ENCODE measurements at regions not wholly inside any gene's neighbourhood (a gene's known extent, or its start where the extent isn't known, plus 50 kb on each side); places are given as distances from the start of the nearest gene placed in this dataset.

DNA sequence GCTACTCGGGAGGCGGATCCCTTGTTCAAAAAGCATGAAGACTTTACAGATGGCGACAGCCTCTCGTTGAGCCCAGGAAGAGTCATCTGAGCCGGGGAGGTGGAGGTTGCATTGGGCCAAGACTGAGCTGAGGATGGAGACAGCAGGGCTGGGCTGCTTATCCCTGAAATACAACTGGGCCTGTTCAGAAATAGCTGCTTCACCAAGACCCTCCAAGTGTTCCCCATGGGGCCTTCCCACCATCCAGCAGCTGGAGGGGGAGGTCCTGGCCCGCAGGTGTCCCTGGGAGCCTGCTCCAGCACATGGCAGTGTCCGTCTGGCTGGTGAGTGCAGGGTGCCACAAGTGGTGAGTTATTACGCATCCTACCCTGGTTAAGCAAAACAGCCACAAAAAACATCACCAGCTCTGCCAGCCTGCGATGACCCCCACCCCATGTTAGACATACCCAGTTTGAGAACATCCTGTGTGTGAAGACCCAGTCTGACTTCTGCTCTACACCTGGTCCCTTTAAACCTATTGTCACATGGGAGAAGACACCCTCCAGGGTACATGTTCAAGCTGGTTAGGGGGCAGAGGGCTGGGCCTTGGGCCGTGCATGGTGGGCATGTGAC lies 93.1 kb upstream of the TMPRSS2 start:
- Mint-ChIP-seq H3K27ac (no peak overlapping the region), H3K27me3 (peaks cover 2% of the 10 kb centered on the region), H3K4me3 (no peak overlapping the region), H3K36me3 (ENCODE audit: low read depth) (no peaks in the 10 kb centered on the region), H3K9me3 (no peaks in the 10 kb centered on the region), H3K4me1 (no peaks in the 10 kb centered on the region)
- POLR2A ChIA-PET = no interaction called here
- no peak for DNase-seq
- CTCF ChIA-PET = interaction anchor here (0.7 kb wide), 1 partner anchor 15 kb away, joined by 3 read pairs; no protein-coding TSS in a partner anchor

DNA sequence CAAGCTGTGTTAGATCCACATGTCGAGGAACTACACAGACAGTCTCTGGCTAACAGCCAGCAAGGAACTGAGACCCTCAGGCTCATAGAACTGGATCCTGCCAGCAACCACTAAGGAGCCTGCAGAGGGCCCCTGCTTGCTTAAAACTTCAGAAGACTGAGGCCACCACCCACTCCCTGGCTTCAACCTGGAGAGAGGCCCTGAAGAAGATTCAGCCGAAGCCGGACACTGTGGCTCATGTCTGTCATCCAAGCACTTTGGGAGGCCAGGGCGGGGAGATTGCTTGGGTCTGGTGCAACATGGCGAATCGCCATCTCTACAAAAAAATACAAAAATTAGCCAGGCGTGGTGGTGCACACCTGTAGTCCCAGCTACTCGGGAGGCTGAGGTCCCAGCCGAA lies 92.6 kb upstream of the TMPRSS2 start:
- H3K4me3 Mint-ChIP-seq = no peak overlapping the region
- no peaks in the 10 kb centered on the region for H3K36me3 Mint-ChIP-seq (ENCODE audit: low read depth)
- no peak overlapping the region for H3K27ac Mint-ChIP-seq
- H3K27me3 Mint-ChIP-seq = peaks cover 2% of the 10 kb centered on the region
- CTCF ChIA-PET = interaction anchor here (0.7 kb wide), 1 partner anchor 15 kb away, joined by 3 read pairs; no protein-coding TSS in a partner anchor
- no peaks in the 10 kb centered on the region for H3K4me1 Mint-ChIP-seq
- POLR2A ChIA-PET = no interaction called here
- no peak for DNase-seq
- H3K9me3 Mint-ChIP-seq = no peaks in the 10 kb centered on the region

DNA sequence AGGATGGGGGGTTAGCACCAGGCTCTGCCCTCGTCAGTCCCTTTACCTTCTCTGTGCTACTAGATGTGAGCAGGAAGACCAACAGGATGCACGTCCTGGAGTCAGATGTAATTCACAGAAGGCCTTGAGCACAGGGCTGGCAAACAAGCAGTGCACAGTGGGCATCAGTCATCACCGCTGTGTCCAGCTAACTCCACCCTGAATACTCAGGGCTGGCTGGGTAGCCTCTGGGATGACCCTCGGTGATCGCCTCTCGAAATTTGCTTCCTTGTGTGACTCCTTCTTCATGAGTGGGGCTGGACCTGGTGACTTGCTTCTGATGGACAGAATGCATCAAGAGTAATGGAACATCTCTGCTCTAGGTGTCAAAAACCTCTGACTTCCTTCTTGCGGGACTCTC lies 92.2 kb upstream of the TMPRSS2 start:
- no peak overlapping the region for H3K4me3 Mint-ChIP-seq
- no peak for DNase-seq
- H3K27ac Mint-ChIP-seq = no peak overlapping the region
- ChIA-PET POLR2A (no interaction called here), CTCF (interaction anchor here (0.7 kb wide), 1 partner anchor 16 kb away, joined by 3 read pairs; no protein-coding TSS in a partner anchor)
- peaks cover 2% of the 10 kb centered on the region for H3K27me3 Mint-ChIP-seq
- H3K4me1 Mint-ChIP-seq = no peaks in the 10 kb centered on the region
- H3K36me3 Mint-ChIP-seq (ENCODE audit: low read depth) = no peaks in the 10 kb centered on the region
- H3K9me3 Mint-ChIP-seq = no peaks in the 10 kb centered on the region

DNA sequence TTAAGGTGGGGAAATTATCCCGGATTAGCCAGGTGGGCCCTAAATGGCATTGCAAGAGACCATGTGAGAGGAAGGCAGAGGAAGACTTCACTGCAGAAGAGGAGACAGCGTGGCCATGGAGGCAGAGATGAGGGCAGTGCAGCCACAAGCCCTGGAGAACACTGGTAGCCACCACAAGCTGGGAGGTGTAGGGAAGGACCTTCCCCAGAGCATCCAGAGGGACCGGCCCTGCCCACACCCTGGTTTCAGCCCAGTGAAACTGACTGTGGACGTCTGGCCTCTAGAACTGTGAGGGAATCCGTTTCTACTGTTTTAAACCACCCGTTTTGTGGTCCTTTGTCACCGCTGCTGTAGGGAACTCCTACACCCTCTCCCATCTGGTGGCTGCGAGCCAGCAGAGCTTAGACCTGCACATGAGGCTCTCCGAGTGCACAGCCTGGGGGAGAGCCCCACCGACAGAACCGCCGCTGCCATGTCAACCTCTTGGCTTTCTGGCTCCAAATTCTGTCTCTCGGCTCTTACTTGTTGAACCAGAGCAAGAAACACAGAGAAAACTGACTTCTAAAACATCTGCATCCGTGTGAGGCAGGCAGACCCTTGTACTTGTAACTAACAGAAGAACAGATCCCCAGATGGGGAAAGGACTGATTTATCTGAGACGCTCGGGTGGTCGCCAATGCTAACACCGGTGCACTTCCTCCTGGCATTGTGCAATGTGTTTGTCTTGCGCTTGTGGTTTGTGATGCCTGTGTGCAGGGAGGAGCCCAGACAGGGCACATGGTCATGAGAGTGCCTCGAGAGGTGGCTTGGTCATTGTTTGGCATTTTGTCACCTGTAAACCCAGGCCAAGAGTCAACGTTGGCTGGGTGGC lies 90.8 kb upstream of the TMPRSS2 start:
- H3K9me3 Mint-ChIP-seq = no peaks in the 10 kb centered on the region
- no peak overlapping the region for H3K27ac Mint-ChIP-seq
- DNase-seq = no peak
- POLR2A ChIA-PET = no interaction called here
- H3K4me3 Mint-ChIP-seq = no peak overlapping the region
- peaks cover 2% of the 10 kb centered on the region for H3K27me3 Mint-ChIP-seq
- H3K36me3 Mint-ChIP-seq (ENCODE audit: low read depth) = no peaks in the 10 kb centered on the region
- H3K4me1 Mint-ChIP-seq = no peaks in the 10 kb centered on the region
- CTCF ChIA-PET = no interaction called here

DNA sequence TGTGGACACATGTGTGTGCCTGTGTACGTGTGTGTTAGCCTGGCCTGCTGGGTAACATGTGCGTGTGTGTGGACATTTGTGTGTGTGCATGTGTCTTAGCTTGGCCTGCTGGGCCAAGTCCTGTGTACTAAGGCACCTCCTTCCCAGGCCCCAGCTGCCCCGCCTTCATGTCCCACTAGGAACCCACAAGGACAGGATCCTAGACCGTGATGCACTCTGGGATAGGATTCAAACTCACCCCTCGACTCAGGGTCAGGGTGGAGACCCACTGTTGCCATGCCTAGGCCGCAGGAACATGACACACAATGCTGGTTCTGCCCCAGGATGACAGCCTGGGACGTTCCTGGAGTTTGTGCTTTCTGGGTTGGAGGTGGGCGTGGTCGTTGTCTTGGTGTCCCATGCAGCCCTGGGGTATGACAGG lies 89.9 kb upstream of the TMPRSS2 start:
- Mint-ChIP-seq H3K4me3 (no peak overlapping the region), H3K27me3 (peaks cover 2% of the 10 kb centered on the region)

DNA sequence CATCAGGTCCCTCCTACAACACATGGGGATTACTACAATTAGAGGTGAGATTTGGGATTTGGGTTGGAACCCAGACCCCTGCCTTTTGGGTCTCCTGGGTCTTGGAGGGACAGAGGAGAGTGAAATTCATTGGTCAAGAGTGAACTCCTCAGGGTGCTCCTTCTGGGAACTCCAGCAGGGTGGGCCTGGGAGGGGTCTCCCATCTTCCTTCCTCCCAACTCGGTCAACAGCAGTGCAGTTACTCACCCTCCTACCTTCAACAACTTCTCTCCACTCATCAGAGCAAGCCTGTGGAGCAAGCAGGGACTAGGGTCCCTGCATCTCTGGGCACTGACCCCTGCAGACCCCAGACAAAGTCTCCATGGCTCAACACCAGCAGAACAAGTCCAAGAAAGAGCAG lies 89.3 kb upstream of the TMPRSS2 start:
- no peak for DNase-seq
- H3K4me3 Mint-ChIP-seq = no peak overlapping the region
- H3K36me3 Mint-ChIP-seq (ENCODE audit: low read depth) = no peaks in the 10 kb centered on the region
- H3K4me1 Mint-ChIP-seq = no peaks in the 10 kb centered on the region
- H3K27me3 Mint-ChIP-seq = peaks cover 2% of the 10 kb centered on the region
- no peaks in the 10 kb centered on the region for H3K9me3 Mint-ChIP-seq
- POLR2A ChIA-PET = no interaction called here
- no peak overlapping the region for H3K27ac Mint-ChIP-seq
- CTCF ChIA-PET = no interaction called here

More for the DNA sequence above, 89.9 kb upstream of the TMPRSS2 start:
- POLR2A ChIA-PET = no interaction called here
- no peaks in the 10 kb centered on the region for H3K36me3 Mint-ChIP-seq (ENCODE audit: low read depth)
- H3K9me3 Mint-ChIP-seq = no peaks in the 10 kb centered on the region
- CTCF ChIA-PET = no interaction called here
- H3K27ac Mint-ChIP-seq = no peak overlapping the region
- no peaks in the 10 kb centered on the region for H3K4me1 Mint-ChIP-seq
- no peak for DNase-seq

DNA sequence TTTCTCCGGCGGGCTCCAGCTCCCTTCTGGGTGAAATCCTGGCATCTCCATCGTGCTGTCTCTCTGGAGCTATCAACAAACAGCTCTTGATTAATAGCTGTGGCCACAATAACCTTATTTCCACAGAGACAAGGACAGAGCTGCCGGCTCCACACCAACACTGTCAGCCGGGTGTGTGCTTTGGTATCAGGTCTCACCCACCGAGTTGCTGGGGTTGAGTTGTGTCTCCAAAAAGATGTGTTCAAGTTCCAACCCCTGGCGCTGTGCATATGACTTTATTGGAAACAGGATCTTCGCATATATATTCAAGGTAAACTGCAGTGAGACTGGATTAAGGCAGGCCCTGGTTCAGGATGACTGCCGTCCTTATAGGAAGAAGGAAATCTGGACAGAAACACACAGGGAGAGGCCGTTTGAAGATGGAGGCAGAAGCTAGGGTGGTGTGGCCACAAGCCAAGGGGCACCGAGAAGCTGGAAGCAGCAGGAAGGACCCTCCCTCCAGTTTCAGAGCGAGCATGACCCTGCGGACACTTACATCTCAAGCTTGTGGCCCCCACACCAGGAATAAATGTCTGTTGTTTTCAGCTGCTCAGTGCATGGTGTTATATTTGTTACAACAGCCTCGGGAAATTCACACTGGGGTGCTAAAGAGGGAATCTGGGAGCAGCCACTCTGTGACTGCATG lies 88.4 kb upstream of the TMPRSS2 start:
- no peak for DNase-seq
- H3K27ac Mint-ChIP-seq = no peak overlapping the region
- H3K4me3 Mint-ChIP-seq = no peak overlapping the region
- POLR2A ChIA-PET = no interaction called here
- peaks cover 2% of the 10 kb centered on the region for H3K27me3 Mint-ChIP-seq
- no peaks in the 10 kb centered on the region for H3K36me3 Mint-ChIP-seq (ENCODE audit: low read depth)
- no peaks in the 10 kb centered on the region for H3K9me3 Mint-ChIP-seq
- no peaks in the 10 kb centered on the region for H3K4me1 Mint-ChIP-seq
- CTCF ChIA-PET = no interaction called here

DNA sequence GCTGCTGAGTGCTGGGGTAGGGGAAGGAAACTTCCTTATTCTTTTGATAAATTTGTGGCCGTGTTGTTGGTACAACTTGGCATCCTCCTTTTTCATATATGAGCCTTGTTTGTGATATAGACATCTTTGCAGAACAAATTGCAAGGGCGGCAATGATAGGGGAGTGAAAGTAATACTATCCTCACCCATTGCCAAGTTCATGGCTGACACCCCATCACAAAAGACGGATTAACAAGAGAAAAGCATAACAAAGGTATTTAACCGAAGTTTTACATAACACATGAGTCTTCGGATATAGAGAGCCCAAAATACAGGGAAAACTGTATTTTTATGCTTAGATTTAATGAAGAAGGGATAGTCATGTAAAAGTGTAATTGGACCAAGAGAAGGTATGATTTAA lies 86.3 kb upstream of the TMPRSS2 start:
- Mint-ChIP-seq H3K36me3 (ENCODE audit: low read depth) (no peaks in the 10 kb centered on the region), H3K27ac (no peak overlapping the region), H3K27me3 (peaks cover 2% of the 10 kb centered on the region), H3K9me3 (no peaks in the 10 kb centered on the region), H3K4me3 (no peak overlapping the region), H3K4me1 (no peaks in the 10 kb centered on the region)
- no peak for DNase-seq
- ChIA-PET POLR2A (no interaction called here), CTCF (no interaction called here)

DNA sequence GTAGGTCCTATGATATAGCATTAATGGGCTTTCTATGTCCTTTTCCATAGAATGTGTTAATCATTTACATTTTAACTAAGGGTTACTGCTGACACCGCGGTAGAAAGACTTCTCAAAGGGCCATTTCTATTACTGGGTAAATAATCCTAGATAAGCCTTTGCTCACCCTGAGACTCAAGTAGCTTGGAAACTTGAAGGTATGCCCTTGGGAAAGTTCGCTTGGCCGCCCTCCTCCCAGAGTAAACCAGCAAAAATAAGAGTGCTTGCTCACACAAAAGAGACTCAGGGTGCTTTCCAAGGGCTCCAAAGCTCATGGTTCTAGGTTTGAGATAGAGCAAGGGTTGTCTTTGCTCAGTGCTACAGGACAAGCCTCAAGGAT lies 85.8 kb upstream of the TMPRSS2 start:
- no peak for DNase-seq
- Mint-ChIP-seq H3K27me3 (no peaks in the 10 kb centered on the region), H3K27ac (no peak overlapping the region), H3K4me3 (no peak overlapping the region), H3K36me3 (ENCODE audit: low read depth) (no peaks in the 10 kb centered on the region), H3K9me3 (no peaks in the 10 kb centered on the region), H3K4me1 (no peaks in the 10 kb centered on the region)
- CTCF ChIA-PET = no interaction called here
- POLR2A ChIA-PET = no interaction called here

DNA sequence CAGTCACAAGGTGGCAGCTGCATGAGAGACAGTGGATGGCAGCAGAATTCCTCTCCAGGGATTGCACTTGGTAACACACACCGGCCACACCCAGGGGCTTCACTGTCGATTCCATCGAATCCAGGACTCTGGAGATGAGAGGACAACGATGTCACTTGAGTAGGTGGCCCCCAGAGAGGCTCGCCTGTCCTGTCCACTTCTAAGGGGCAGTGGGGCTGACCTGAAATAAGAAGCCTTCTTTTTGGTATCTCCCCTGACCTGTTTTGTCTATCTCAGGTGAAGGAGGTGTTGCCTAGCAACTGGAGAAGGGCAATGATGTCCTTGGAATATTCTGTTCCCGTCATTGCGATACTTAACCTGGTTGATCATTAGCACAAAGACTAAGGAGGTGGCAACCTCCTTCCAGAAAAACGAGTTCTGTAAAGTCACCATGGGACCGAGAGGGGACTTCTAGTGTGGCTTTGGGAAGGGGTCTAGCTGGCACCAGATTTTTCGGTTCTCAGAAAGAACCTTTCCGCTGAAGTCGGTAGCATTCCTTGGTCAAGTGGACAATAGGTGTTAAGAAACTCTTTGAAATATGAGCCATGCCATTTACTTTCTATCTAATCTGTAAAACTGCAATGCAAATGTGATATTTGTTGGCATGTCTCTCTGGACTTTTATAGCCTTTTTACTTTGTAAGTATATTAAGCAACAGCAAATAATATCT lies 85.2 kb upstream of the TMPRSS2 start:
- no peak overlapping the region for H3K27ac Mint-ChIP-seq
- no peaks in the 10 kb centered on the region for H3K4me1 Mint-ChIP-seq
- H3K4me3 Mint-ChIP-seq = no peak overlapping the region
- no peaks in the 10 kb centered on the region for H3K27me3 Mint-ChIP-seq
- no peaks in the 10 kb centered on the region for H3K36me3 Mint-ChIP-seq (ENCODE audit: low read depth)
- no peaks in the 10 kb centered on the region for H3K9me3 Mint-ChIP-seq
- ChIA-PET POLR2A (no interaction called here), CTCF (no interaction called here)
- no peak for DNase-seq

DNA sequence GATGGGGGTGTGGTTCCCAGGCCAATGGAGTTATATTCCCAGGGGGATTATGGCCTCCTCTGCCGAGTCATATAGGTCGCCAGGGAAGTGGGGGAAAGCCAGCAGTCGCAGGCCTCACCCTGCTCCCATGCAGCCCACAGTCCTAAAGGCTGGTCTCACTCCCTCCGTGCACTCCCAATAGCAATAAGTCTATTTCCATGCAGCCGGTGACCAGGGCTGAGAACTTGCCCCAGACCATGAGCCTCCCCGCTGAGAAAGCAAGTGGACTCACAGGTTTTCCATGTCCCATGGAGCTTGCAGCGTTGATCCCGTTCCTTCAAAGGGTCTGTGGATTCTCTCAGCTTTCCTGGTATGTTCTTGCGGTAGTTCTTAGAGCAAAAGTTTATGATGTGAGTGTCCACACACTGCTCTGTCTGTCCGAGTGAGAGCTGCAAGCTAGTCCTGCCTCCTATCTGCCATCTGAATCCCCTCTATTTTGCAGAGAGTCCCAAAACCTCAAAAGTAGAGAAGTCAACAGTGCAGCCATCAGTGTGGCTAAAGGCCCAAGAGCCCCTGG lies 81.7 kb upstream of the TMPRSS2 start:
- no peaks in the 10 kb centered on the region for H3K4me1 Mint-ChIP-seq
- no peaks in the 10 kb centered on the region for H3K9me3 Mint-ChIP-seq
- H3K27me3 Mint-ChIP-seq = no peaks in the 10 kb centered on the region
- no peak for DNase-seq
- H3K4me3 Mint-ChIP-seq = no peak overlapping the region
- ChIA-PET CTCF (no interaction called here), POLR2A (no interaction called here)
- no peaks in the 10 kb centered on the region for H3K36me3 Mint-ChIP-seq (ENCODE audit: low read depth)
- no peak overlapping the region for H3K27ac Mint-ChIP-seq

DNA sequence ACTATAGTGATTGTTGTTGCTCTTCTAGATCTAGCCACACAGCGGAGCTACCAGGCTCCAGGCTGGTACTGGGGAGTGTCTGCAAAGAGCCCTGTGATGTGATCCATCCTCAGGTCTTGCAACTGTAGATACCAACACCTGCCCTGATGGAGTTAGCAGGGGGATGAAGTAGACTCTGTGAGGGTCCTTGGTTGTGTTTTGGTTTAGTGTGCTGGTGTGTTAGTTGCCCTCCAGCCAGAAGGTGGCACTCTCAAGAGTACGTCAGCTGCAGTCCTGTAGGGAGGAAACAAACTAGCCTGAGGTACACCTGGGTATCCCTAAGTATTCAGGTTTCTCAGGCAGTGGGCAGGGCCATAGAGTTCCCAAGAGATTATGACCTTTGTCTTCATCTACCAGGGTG lies 81.2 kb upstream of the TMPRSS2 start:
- Mint-ChIP-seq H3K4me3 (no peak overlapping the region), H3K4me1 (no peaks in the 10 kb centered on the region), H3K9me3 (no peaks in the 10 kb centered on the region), H3K36me3 (ENCODE audit: low read depth) (no peaks in the 10 kb centered on the region), H3K27ac (no peak overlapping the region), H3K27me3 (no peaks in the 10 kb centered on the region)
- ChIA-PET POLR2A (no interaction called here), CTCF (no interaction called here)
- no peak for DNase-seq

All from activated CD4-positive, alpha-beta memory T cell treated with anti-CD3 and anti-CD28 coated beads, Interleukin-2, amount 10 ng/mL, durations not matched to agents 7 days and 5 days (primary cell).